ENCODE measurements at regions not wholly inside any gene's neighbourhood (a gene's known extent, or its start where the extent isn't known, plus 50 kb on each side); places are given as distances from the start of the nearest gene placed in this dataset.

GRCh38 chr4:53863158-53863557 is 201.2 kb downstream of the CHIC2 start:
- CTCF ChIA-PET: no interaction called here
- no peak overlapping the region for H3K27ac ChIP-seq (ENCODE audit: low read length)
- no peak for ATAC-seq
- no peak for DNase-seq (ENCODE audit: low read depth, low spot score)
- POLR2A ChIA-PET: no interaction called here
- H3K4me3 ChIP-seq (ENCODE audit: low read depth in 2 of 2, low read length in 2 of 2): no peak overlapping the region
- H3K27me3 ChIP-seq (ENCODE audit: control insufficient read depth, insufficient read depth, low read length): no peaks in the 10 kb centered on the region
- no TSS peak for BruUV-seq (replicated peaks)
- TF ChIP-seq SIN3A (IDR thresholded peaks at IDR 0.05; ENCODE audit: borderline replicate concordance, insufficient read depth, low read depth, low read length) (no peak), REST (IDR thresholded peaks at IDR 0.05; ENCODE audit: insufficient read depth in 1 of 2, low read depth in 2 of 2, low read length in 1 of 2) (no peak), POLR2AphosphoS5 (IDR thresholded peaks at IDR 0.05; ENCODE audit: low read depth, low read length) (no peak), CTCF (IDR thresholded peaks at IDR 0.05) (no peak), TCF7L2 (IDR thresholded peaks at IDR 0.05; ENCODE audit: low read depth, low read length) (no peak)
- H3K9me3 ChIP-seq (ENCODE audit: control insufficient read depth, insufficient read depth, low read depth, low read length): no peaks in the 10 kb centered on the region
- H3K36me3 ChIP-seq (ENCODE audit: control insufficient read depth, insufficient read depth, low read length): no peaks in the 10 kb centered on the region
- no peaks in the 10 kb centered on the region for H3K4me1 ChIP-seq (ENCODE audit: control insufficient read depth, insufficient read depth, low read length)
- in situ Hi-C loops (cut with HindIII; ENCODE audit: low pct_unique_long_range_greater_than_20kb, low sequenced_read_pairs) (no loop called here), intact Hi-C loops (cut with micrococcal nuclease; ENCODE audit: unreplicated experiment) (loop anchor here (10.0 kb wide), 1 partner anchor 58 kb away; no protein-coding TSS in a partner anchor)

GRCh38 chr4:53861856-53862610 is 202.4 kb downstream of the CHIC2 start:
- H3K27me3 ChIP-seq (ENCODE audit: control insufficient read depth, insufficient read depth, low read length): no peaks in the 10 kb centered on the region
- no peaks in the 10 kb centered on the region for H3K9me3 ChIP-seq (ENCODE audit: control insufficient read depth, insufficient read depth, low read depth, low read length)
- no peak for DNase-seq (ENCODE audit: low read depth, low spot score)
- BruUV-seq (replicated peaks): no TSS peak
- CTCF ChIA-PET: no interaction called here
- no peaks in the 10 kb centered on the region for H3K4me1 ChIP-seq (ENCODE audit: control insufficient read depth, insufficient read depth, low read length)
- H3K36me3 ChIP-seq (ENCODE audit: control insufficient read depth, insufficient read depth, low read length): no peaks in the 10 kb centered on the region
- POLR2A ChIA-PET: no interaction called here
- no peak overlapping the region for H3K27ac ChIP-seq (ENCODE audit: low read length)
- H3K4me3 ChIP-seq (ENCODE audit: low read depth in 2 of 2, low read length in 2 of 2): no peak overlapping the region
- in situ Hi-C loops (cut with HindIII; ENCODE audit: low pct_unique_long_range_greater_than_20kb, low sequenced_read_pairs) (no loop called here), intact Hi-C loops (cut with micrococcal nuclease; ENCODE audit: unreplicated experiment) (loop anchor here (10.0 kb wide), 1 partner anchor 57 kb away; no protein-coding TSS in a partner anchor)
- no peak for ATAC-seq
- no peak for TF ChIP-seq SIN3A (IDR thresholded peaks at IDR 0.05; ENCODE audit: borderline replicate concordance, insufficient read depth, low read depth, low read length)
- TF ChIP-seq CTCF (IDR thresholded peaks at IDR 0.05): no peak
- no peak for TF ChIP-seq POLR2AphosphoS5 (IDR thresholded peaks at IDR 0.05; ENCODE audit: low read depth, low read length)
- no peak for TF ChIP-seq REST (IDR thresholded peaks at IDR 0.05; ENCODE audit: insufficient read depth in 1 of 2, low read depth in 2 of 2, low read length in 1 of 2)
- TF ChIP-seq TCF7L2 (IDR thresholded peaks at IDR 0.05; ENCODE audit: low read depth, low read length): no peak

All from Panc1 (cell line).